ENCODE measurements at regions not wholly inside any gene's neighbourhood (a gene's known extent, or its start where the extent isn't known, plus 50 kb on each side); places are given as distances from the start of the nearest gene placed in this dataset.

- Histone ChIP-seq H3K9me3 (no peaks in the 10 kb centered on the region), H3K4me1 (no peaks in the 10 kb centered on the region), H3K36me3 (no peaks in the 10 kb centered on the region), H3K27me3 (no peaks in the 10 kb centered on the region), H3K4me3 (no peak overlapping the region), H3K27ac (no peak overlapping the region)
- no peak for TF ChIP-seq POLR2A (IDR thresholded peaks at IDR 0.05)
- TF ChIP-seq CTCF (IDR thresholded peaks at IDR 0.05): no peak
- TF ChIP-seq POLR2AphosphoS5 (IDR thresholded peaks at IDR 0.05): no peak
- DNase-seq (ENCODE audit: low spot score in 2 of 2): no peak
- intact Hi-C loops (cut with DNase I; ENCODE audit: low total_unique reads): no loop called here
Measured at GRCh38 chr6:90849686-90850085, 262.8 kb upstream of the MAP3K7 start.

GRCh38 chr6:90846824-90847223 is 260.0 kb upstream of the MAP3K7 start:
- Histone ChIP-seq H3K4me3 (no peak overlapping the region), H3K27me3 (no peaks in the 10 kb centered on the region), H3K4me1 (no peaks in the 10 kb centered on the region), H3K36me3 (no peaks in the 10 kb centered on the region), H3K9me3 (no peaks in the 10 kb centered on the region), H3K27ac (no peak overlapping the region)
- intact Hi-C loops (cut with DNase I; ENCODE audit: low total_unique reads): no loop called here
- DNase-seq (ENCODE audit: low spot score in 2 of 2): no peak
- TF ChIP-seq POLR2AphosphoS5 (IDR thresholded peaks at IDR 0.05) (no peak), CTCF (IDR thresholded peaks at IDR 0.05) (no peak), POLR2A (IDR thresholded peaks at IDR 0.05) (no peak)

- Histone ChIP-seq H3K9me3 (no peaks in the 10 kb centered on the region), H3K4me3 (no peak overlapping the region), H3K4me1 (no peaks in the 10 kb centered on the region), H3K36me3 (no peaks in the 10 kb centered on the region), H3K27ac (no peak overlapping the region), H3K27me3 (no peaks in the 10 kb centered on the region)
- no peak for TF ChIP-seq CTCF (IDR thresholded peaks at IDR 0.05)
- TF ChIP-seq POLR2AphosphoS5 (IDR thresholded peaks at IDR 0.05): no peak
- no peak for TF ChIP-seq POLR2A (IDR thresholded peaks at IDR 0.05)
- intact Hi-C loops (cut with DNase I; ENCODE audit: low total_unique reads): no loop called here
- no peak for DNase-seq (ENCODE audit: low spot score in 2 of 2)
Measured at GRCh38 chr6:90835596-90836212, 248.8 kb upstream of the MAP3K7 start.

GRCh38 chr6:90829311-90829710 is 242.4 kb upstream of the MAP3K7 start:
- Histone ChIP-seq H3K27me3 (no peaks in the 10 kb centered on the region), H3K4me3 (no peak overlapping the region), H3K4me1 (no peaks in the 10 kb centered on the region), H3K27ac (no peak overlapping the region), H3K9me3 (no peaks in the 10 kb centered on the region), H3K36me3 (no peaks in the 10 kb centered on the region)
- intact Hi-C loops (cut with DNase I; ENCODE audit: low total_unique reads): no loop called here
- TF ChIP-seq POLR2A (IDR thresholded peaks at IDR 0.05) (no peak), CTCF (IDR thresholded peaks at IDR 0.05) (no peak), POLR2AphosphoS5 (IDR thresholded peaks at IDR 0.05) (no peak)
- no peak for DNase-seq (ENCODE audit: low spot score in 2 of 2)

GRCh38 chr6:90820436-90820835 is 233.6 kb upstream of the MAP3K7 start:
- no peak for TF ChIP-seq POLR2A (IDR thresholded peaks at IDR 0.05)
- no peak for TF ChIP-seq CTCF (IDR thresholded peaks at IDR 0.05)
- no peak for TF ChIP-seq POLR2AphosphoS5 (IDR thresholded peaks at IDR 0.05)
- Histone ChIP-seq H3K27ac (no peak overlapping the region), H3K4me3 (no peak overlapping the region), H3K36me3 (no peaks in the 10 kb centered on the region), H3K4me1 (no peaks in the 10 kb centered on the region), H3K27me3 (no peaks in the 10 kb centered on the region), H3K9me3 (no peaks in the 10 kb centered on the region)
- no peak for DNase-seq (ENCODE audit: low spot score in 2 of 2)
- intact Hi-C loops (cut with DNase I; ENCODE audit: low total_unique reads): no loop called here

All from breast epithelium (tissue), 4 donors.